ENCODE measurements at regions not wholly inside any gene's neighbourhood (a gene's known extent, or its start where the extent isn't known, plus 50 kb on each side); places are given as distances from the start of the nearest gene placed in this dataset.
"Not testable (repeated sequence)": the region's sequence is repeated elsewhere in the genome, so short reads cannot be mapped to it uniquely, and the experiment has no call there.

GRCh38 chr11:134724106-134724778 lies 312.2 kb upstream of the B3GAT1 start:
- H3K27ac ChIP-seq (ENCODE audit: low read depth in 2 of 2, low read length in 2 of 2), result no peak overlapping the region
- intact Hi-C loops (cut with DNase I), result no loop called here
- no peaks in the 10 kb centered on the region for H3K9me3 ChIP-seq (ENCODE audit: control insufficient read depth in 2 of 3, insufficient read depth in 1 of 3, low read length in 3 of 3)
- no peak for TF ChIP-seq CTCF (IDR thresholded peaks at IDR 0.05; ENCODE audit: borderline replicate concordance, extremely low read depth, insufficient read depth)
- H3K4me1 ChIP-seq (ENCODE audit: control insufficient read depth in 2 of 3, insufficient read depth in 2 of 3, low read depth in 1 of 3, low read length in 3 of 3), result no peaks in the 10 kb centered on the region
- no peak overlapping the region for H3K9ac ChIP-seq (ENCODE audit: low read length in 3 of 3)
- no peaks in the 10 kb centered on the region for H3K36me3 ChIP-seq (ENCODE audit: control insufficient read depth in 2 of 3, insufficient read depth in 3 of 3, low read length in 3 of 3)
- no peak for DNase-seq
- H3K27me3 ChIP-seq (ENCODE audit: control insufficient read depth, insufficient read depth, low read length), result no peaks in the 10 kb centered on the region
- no peak overlapping the region for H3K4me3 ChIP-seq (ENCODE audit: low read length in 3 of 3)
- FAIRE-seq, result no peak

- intact Hi-C loops (cut with DNase I); FAIRE-seq; H3K27me3 ChIP-seq (ENCODE audit: control insufficient read depth, insufficient read depth, low read length); H3K9me3 ChIP-seq (ENCODE audit: control insufficient read depth in 2 of 3, insufficient read depth in 1 of 3, low read length in 3 of 3); H3K4me3 ChIP-seq (ENCODE audit: low read length in 3 of 3); DNase-seq; H3K9ac ChIP-seq (ENCODE audit: low read length in 3 of 3); H3K27ac ChIP-seq (ENCODE audit: low read depth in 2 of 2, low read length in 2 of 2); H3K4me1 ChIP-seq (ENCODE audit: control insufficient read depth in 2 of 3, insufficient read depth in 2 of 3, low read depth in 1 of 3, low read length in 3 of 3); H3K36me3 ChIP-seq (ENCODE audit: control insufficient read depth in 2 of 3, insufficient read depth in 3 of 3, low read length in 3 of 3): not testable (repeated sequence)
Measured at GRCh38 chr11:134720691-134721070, 308.6 kb upstream of the B3GAT1 start.

- H3K4me1 ChIP-seq (ENCODE audit: control insufficient read depth in 2 of 3, insufficient read depth in 2 of 3, low read depth in 1 of 3, low read length in 3 of 3); H3K36me3 ChIP-seq (ENCODE audit: control insufficient read depth in 2 of 3, insufficient read depth in 3 of 3, low read length in 3 of 3); H3K27ac ChIP-seq (ENCODE audit: low read depth in 2 of 2, low read length in 2 of 2); intact Hi-C loops (cut with DNase I); H3K27me3 ChIP-seq (ENCODE audit: control insufficient read depth, insufficient read depth, low read length); H3K9me3 ChIP-seq (ENCODE audit: control insufficient read depth in 2 of 3, insufficient read depth in 1 of 3, low read length in 3 of 3); DNase-seq; H3K4me3 ChIP-seq (ENCODE audit: low read length in 3 of 3); FAIRE-seq; H3K9ac ChIP-seq (ENCODE audit: low read length in 3 of 3): not testable (repeated sequence)
Measured at GRCh38 chr11:134719940-134720690, 308.1 kb upstream of the B3GAT1 start.

- DNase-seq, result no peak
- Histone ChIP-seq H3K4me3 (ENCODE audit: low read length in 3 of 3) (no peak overlapping the region), H3K9ac (ENCODE audit: low read length in 3 of 3) (no peak overlapping the region), H3K4me1 (ENCODE audit: control insufficient read depth in 2 of 3, insufficient read depth in 2 of 3, low read depth in 1 of 3, low read length in 3 of 3) (peaks cover 0 to 3% (median 0%) of the 10 kb centered on the region in 3 donors), H3K9me3 (ENCODE audit: control insufficient read depth in 2 of 3, insufficient read depth in 1 of 3, low read length in 3 of 3) (no peaks in the 10 kb centered on the region), H3K27me3 (ENCODE audit: control insufficient read depth, insufficient read depth, low read length) (no peaks in the 10 kb centered on the region), H3K36me3 (ENCODE audit: control insufficient read depth in 2 of 3, insufficient read depth in 3 of 3, low read length in 3 of 3) (no peaks in the 10 kb centered on the region), H3K27ac (ENCODE audit: low read depth in 2 of 2, low read length in 2 of 2) (no peak overlapping the region)
- no peak for TF ChIP-seq CTCF (IDR thresholded peaks at IDR 0.05; ENCODE audit: borderline replicate concordance, extremely low read depth, insufficient read depth)
- intact Hi-C loops (cut with DNase I), result no loop called here
- no peak for FAIRE-seq
Measured at GRCh38 chr11:134719397-134719796, 307.4 kb upstream of the B3GAT1 start.
